Right forelimb (tissue), 1 donor: ENCODE measurements at regions not wholly inside any gene's neighbourhood (a gene's known extent, or its start where the extent isn't known, plus 50 kb on each side); places are given as distances from the start of the nearest gene placed in this dataset.
"Not testable (repeated sequence)": the region's sequence is repeated elsewhere in the genome, so short reads cannot be mapped to it uniquely, and the experiment has no call there.

Experiments used
- DNase-seq: peaks from one replicate; pipeline ENCODE4 v3.0.0-alpha.2; 2018

DNA sequence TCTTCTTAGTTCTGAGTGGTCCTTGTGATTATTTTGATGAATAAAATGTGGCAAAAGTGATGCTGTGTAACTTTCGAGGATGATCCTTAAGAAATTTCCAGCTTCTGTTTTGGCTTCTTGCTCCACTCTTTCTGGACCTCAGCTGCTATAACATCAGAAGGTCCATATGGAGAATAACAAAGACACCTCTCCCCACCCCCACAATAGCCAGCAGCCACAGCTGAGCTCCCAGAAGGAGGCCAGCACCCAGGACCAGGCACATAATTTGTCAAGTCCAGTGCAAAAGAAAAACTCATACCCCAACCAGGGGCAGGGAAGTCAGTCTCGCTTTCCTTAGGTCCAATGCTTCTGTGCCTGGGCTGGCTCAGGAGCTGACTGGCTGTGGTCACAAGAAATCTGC, 357.6 kb downstream of the RFC3 start:
- no peak for DNase-seq

DNA sequence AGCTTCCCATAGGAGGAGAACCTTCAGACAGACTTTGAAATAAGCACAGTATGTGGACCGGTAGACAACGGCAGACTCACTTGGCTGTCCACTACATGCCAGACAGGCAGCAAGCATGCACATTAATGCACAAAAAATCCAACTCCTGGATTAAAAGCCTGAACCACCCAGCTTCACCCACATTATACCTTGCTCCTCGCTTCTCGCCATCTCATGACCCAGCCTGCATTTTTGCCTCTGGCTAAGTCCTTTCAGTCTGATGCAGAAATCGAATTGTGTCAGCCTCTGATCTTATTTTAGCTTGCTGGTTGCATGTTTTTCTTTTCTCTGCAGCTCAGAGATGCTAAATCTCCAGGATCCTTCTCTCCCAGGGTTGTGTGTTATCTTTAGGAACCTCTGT, 358.7 kb downstream of the RFC3 start:
- DNase-seq = no peak

DNA sequence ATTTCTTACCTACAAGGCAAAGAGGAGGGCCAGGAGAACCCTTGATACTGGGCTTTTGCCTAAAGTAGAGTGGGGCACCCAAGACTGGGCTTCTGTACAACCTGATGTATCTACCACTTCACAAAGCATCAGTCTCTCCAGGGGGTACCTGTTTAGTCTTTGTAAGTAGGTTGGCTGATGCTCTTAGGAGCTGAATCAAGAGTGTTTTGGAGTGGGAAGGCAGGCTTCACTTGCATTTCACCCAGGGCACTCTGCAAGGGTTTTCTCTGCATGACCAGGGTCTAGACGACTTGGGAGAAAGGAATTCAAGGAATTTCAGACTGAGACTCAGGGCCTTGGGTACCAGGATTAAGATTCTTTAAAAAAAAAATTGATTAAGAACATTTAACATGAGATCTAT, 361.5 kb downstream of the RFC3 start:
- no peak for DNase-seq

DNA sequence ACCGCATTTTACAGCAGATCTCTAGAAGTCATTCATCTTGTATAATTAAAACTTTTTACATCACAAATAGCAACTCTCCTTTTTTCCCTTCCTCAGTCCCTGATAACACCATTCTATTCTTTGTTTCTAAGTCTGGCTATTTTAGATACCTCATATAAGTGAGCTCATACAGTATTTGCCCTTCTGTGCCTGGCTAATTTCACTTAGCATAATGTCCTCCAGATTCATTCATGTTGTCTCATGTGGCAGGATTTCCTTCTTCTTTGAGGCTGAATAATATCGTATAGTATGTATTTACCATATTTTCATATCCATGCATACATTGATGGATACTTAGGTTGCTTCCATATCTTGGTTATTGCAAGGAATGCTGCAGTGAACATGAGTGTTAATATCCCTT, 362.0 kb downstream of the RFC3 start:
- no peak for DNase-seq

DNA sequence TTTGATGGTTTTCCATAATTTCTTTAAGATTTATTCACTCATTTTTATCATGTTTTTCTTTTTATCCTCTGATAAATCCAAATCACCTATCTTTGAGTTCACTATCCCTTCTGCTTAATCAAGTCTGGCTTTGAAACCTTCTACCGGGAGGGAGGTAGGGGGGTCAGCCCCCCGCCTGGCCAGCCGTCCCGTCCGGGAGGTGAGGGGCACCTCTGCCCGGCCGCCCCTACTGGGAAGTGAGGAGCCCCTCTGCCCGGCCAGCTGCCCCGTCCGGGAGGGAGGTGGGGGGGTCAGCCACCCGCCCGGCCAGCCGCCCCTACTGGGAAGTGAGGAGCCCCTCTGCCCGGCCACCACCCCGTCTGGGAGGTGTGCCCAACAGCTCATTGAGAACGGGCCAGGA, 363.3 kb downstream of the RFC3 start:
- not testable (repeated sequence) for DNase-seq

DNA sequence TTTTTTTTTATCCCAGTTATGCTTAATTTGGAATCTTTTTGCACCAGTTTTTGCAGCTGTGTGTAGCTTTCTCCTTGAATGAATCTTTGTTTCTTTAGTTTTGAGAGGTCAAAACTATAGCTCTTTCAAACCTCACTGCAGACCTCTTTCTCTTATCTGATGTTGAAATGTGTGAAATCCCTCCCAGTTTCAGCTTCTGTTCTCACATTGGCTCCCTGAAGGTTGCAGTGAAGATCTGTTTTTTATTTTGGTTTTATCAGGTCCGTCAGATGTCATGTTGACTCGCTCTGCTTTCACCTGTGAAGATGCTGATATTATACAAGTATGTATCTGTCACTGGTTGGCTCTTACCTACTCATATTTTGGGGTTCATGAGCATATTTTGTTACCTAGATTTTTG, 372.0 kb downstream of the RFC3 start:
- DNase-seq = no peak

DNA sequence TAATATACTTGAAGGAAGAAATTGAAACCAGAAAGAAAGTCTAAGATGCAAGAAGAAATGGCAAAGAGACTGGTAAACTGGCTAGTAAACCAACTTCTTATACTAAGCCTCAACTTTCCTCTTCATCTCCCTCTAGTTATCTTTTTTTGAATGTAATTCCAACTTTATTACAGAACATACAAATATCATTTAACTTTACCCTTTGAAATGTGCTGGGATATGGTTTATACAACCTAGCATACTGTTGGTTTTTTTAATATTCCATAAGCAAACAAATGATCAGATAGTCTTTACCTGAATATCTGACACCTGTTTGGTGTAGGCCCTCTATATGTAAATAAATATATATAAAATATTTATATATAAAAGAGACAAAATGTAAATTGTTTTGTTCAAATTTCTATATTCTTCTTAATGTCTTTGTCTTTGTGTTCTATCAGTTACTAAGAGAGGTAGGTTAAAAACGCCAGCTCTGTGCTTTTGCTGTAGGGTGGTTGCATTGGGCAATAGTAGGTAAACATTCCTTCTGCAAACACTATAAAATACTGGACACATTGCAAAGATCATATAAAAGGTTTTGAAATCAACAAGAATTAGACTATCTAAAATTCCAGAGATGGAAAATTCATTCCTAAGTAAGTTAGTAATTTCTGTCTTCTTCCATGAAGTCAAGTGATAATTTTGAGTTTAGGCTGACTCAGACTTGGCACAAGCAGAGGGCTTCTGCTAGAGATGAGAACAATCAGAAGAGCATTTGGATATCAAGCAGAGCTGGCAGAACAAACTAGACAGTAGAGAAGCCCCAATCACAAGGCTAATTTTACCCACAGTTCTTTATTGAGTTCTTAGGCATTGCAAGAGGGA, 383.3 kb downstream of the RFC3 start:
- no peak for DNase-seq

DNA sequence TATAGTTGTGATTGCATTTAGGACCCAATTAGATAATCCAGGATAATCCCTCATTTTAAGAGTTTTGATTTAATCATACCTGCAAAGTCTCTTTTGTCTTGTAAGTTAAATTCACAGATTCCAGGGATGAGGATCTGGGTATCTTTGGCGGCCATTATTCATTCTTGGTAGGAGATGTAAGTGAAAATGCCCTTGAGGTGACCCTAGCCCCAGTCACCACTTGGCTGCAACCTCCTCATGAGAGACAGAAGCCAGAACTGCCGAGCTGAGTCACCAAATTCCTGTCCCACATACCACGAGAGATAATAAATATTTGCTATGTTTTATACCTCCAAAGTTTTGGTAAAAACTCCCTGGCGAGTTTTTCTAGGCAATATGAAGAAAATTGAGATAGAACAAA, 389.4 kb downstream of the RFC3 start:
- no peak for DNase-seq

DNA sequence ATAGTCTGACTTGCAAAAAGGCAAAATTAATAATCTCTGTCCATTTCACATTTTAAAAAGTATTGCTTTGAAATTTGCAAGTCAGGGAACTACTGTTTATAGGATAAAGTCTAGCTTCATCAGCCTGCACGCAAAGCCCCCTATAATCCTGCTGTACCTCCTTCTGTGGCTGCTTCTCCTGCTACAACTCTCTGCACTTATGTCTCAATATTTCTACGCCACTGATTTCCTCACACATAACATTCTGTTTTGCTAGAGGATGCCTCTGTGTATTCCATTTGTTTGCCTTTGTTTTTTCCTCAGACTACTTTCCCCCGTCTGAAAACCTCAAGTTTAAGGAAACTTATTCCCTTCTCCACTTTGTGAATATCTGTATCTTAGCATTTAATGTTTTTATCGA, 389.9 kb downstream of the RFC3 start:
- DNase-seq = no peak

DNA sequence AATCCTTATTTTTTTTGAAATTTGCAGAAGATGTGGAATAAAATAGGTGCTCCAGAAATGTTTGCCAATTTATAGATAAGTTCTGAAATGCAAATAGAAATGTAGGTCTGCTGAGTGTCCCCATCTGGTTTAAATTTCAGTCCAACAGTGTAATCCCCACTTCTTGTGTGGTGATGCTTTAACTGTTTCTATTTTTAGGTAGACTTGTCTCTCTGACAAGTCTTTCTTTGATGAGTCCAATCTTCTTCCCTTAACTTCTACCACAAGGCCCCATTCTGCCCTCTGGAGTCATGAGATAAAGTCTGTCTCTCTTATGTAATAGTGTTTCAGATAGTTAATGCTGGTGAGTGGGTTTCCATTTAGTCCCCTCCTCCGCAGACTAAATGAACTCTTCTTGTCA, 390.4 kb downstream of the RFC3 start:
- DNase-seq = no peak

DNA sequence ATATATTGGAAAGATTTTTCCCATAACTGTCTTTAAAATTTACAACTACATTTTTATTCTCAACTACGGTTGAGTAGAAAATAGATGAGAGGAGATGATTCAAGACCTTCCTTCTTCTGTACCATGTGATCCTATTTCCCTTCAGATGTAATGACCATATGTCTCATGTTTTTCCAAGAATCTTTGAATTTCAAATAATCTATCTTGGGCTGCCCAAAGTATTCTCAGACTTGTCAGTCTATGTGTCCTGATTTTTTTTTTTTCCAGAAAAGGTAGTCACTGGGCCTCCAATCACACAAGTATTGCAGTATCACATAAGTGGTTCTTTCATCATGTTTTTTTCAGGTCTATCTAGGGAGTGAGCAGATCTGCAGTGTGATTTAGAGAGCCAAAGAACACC, 392.4 kb downstream of the RFC3 start:
- DNase-seq = no peak

DNA sequence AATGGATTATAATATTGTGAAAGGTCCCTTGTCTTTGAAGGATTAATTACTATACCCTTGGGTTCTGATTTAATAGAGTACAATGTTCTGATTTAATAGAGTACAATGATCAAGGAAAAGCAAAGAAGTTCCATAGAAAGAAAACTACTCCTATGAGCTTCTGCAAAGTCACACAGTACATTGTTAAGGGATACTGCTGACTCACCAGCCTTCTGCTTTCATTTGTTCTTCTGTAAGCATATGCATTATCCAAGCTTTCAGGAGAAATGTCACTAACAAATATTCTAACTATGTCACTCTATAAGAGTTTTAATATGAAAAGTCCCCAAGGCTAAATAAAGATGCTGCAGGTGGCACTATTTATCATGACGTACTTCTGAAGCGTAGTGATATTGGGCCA, 396.7 kb downstream of the RFC3 start:
- DNase-seq = no peak

DNA sequence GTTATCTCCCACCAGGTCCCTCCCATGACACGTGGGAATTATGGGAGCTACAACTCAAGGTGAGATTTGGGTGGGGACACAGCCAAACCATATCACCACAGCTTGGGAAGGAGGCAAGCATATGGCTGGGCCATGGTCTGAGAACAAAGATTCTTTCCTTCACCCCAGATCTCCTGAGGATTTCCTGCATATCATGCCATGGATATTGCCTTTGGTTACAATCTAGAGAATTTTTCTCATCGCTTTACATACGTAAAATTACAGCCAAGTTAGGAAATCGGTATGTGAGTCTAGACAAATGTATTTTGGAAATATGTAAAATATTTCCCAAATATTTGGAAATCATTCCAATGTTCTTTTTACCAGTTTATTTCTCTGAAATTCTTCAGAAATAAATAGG, 398.3 kb downstream of the RFC3 start:
- no peak for DNase-seq

DNA sequence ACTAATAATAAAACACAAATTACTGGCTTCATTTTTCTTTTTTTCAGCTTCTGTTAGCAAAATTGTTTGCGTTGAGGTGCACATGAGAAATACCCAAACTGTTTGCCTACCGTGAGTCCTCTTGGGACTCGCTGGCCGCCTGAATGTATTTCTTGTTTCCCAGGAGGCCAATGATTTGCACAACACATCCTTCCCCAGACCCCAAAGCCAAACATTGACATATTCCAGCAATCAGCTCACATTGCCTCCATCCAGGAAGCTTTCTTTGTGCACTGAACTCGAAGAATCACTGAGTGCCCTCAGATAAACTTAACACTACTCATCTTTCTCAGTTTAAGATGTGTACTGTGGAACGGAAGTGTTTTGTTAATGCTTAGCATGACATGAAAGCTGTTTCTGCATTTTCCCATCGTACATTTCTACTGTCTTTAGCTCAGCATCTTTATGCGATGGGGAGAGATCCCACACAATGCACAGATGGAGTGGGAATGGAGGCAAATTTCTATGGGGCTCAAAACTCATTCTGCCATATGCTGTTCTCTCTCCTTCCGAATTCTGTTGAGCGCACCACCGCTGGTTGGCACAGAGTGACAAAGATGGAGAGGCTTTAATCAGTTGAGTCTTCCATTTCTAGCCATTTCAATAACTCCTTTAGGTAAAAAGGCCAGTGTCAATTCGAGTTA, 399.5 kb downstream of the RFC3 start:
- DNase-seq = no peak

DNA sequence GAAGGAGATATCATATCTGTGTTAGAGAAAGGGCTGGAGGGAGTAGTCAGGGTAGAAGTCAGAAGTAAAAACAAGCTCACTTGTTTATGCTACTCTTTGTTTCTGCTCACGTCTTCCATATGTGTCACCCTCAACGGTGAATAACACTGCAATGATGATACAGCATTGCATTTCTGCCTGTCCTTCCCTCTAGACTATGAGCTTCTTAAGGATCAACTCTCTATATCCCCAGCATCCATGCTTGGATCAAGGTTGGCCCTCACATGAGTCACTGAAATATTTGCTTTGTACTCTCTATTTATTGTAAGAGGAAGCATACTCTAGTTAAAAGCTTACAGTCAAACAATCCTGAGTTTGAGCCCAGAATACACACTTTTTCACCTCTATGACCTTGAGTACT, 406.0 kb downstream of the RFC3 start:
- DNase-seq = no peak

DNA sequence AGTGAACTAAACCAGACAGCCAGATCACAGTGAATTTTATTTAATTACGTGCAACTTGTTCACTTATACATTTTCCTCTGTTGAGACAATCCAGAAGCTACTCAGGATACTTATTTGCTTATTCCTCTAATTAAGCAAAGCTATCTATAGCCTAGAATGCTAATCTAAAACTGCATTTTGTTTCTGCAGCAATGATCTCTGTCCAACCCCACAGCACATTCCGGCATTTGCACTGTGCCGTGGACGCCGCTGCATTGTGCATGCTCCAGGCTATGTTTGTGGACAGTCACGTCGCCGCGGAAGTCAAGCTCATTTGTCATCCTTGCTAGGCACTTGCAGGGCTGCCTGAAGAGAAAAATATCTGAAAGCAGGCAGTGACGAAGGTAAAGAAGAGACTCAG, 406.9 kb downstream of the RFC3 start:
- DNase-seq = no peak

DNA sequence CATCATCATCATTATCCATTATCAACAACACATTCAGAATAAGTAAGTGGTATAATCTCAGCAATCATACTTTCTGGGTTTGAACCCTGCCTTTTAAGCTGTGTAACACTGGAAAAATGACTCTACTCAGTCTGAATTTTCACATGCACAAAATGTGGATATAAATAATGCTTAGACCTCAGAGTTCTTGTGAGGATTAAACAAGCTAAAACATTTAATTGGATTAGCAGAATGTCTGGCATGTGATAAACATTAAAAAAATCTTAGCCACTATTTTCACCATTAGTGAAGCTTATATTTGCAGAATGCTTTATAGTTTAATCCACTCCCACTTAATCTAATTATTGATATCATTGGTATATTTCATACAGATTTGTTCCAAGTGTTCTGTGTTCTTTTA, 412.3 kb downstream of the RFC3 start:
- DNase-seq = no peak

DNA sequence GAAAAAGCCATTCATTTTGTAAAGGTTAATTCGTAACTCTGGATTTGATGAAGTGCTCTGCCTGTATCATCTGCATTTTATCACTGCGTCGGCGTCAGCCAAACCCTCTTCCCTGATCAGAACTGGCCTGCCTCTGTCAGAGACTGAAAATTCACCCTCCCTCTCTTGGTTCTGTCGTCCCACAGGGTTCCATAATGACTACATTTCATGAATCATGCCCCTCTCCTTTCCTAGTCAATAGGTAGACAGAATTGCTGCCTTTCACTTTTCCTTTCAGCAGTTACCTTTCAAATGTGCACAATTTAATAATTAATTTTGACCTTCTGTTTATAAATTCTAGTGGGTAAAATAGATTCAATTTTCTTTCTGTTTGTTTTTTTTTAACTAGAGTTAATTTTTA, 423.4 kb downstream of the RFC3 start:
- no peak for DNase-seq

DNA sequence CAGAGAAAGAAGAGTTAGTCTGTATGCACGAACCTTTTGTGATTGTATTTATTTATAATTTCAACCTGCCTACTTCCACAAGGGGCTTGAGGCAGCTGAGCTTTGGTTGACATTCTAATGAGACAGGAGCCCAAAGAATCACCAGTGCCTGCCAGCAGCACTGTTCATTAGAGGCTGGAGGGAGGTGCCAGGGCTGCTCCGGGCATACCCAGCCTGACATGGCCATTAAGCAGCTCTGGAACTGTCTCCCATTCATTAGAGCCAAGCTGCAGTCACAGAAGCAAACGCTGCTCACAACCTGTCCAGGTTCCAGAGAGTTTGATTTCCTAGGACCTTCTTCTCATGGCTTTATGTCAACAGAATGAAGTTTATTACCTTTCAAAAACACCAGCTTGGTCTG, 425.5 kb downstream of the RFC3 start:
- no peak for DNase-seq

DNA sequence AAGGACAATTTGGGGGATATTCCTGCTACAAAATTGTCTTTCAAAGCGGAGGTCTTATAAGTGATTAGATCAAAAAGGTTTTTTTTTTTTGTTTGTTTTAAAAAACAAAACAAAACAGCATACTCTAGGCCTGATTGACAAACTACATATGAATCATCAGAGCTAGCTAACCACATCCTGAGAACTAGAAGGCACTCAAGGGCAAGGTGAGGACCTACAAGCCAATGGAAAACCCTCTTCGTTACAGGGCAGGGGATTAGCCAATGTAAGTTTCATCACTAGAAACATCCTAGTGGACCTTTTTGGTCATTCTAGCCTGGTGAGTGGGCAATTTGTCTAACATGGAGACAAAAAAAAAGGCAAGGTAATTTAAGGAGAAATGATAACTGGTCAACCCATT, 428.6 kb downstream of the RFC3 start:
- no peak for DNase-seq

DNA sequence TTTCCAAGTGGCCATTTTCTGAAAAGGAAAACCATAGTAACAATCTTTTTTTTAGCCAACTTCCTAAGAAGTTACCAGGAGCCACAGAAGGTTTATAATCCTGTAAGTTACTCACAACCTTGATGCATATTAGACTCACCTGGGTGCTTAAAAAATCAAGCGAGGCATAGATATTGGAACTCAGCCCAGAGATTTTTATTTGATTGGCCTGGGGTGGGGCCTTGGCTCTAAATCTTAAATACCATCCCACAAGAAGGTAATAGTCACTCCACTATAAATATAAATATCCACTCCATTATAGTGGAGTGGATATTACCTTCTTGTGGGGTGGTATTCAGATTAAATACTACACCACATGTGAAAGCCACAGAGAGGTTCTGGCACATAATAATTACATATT, 429.6 kb downstream of the RFC3 start:
- DNase-seq = no peak

DNA sequence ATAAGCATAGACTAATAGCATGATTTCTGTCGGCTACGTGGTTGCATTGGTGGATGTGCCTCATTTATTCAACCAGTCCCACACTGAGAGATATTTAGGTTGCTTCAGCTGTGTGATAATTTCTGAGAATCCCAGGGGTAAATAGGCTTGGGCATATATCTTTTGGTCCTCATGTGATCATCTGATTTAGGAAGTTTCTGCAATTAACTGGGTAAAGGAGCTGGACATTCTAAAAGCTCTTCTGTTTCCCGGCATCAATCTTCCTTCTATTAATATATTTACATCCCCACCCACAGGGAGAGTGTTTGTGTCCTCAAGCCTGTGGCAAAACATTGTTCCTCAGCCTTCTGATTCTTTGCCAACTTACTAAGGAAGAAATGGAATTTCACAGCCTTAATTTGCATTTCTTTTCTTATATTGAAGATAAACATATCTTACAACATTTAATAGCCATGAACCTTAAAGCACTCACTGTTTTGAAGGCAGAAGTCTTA, 431.6 kb downstream of the RFC3 start:
- no peak for DNase-seq

DNA sequence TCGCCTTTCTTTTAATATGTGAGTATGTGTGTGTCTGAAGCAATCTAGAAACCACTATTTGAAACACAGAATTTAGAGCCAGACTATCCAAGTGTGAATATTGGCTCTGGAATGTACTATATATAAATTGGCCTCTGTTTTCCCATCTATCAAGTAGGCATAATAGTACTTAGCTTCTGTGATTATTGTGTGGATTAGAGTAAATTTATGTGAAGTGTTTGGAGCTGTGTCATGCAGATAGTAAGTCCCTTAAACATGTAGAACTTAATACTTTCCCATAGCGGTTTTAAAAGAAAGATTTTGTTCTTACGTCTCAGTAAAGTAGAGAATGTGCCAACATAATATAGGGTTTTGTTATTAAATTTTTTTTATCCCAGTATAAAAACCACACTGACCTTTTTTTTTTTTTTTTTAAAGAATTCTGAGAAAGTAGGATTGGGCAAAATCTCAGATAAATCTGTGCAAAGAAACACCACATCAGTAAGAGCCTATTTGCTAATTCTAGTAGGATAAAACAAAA, 432.3 kb downstream of the RFC3 start:
- DNase-seq = no peak

DNA sequence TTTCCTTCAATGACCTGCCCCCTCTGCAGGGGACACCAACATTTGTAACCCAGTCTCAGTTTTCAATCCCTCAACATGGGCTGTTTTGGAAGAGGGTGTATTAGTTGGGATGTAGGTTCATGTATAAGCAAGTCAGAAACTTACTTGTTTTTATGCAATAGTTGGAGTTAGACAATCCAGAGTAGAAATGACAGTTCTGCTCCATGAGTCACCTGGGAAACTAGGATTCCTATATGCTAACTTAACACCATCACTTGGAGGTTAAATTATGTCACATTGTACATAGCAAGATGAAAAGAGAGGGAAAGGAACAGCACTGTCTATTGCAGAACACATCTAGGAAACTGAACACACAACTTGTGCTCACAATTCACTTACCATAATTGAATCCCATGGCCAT, 436.4 kb downstream of the RFC3 start:
- DNase-seq = no peak
